Testis (tissue), 2 donors: ENCODE measurements at regions not wholly inside any gene's neighbourhood (a gene's known extent, or its start where the extent isn't known, plus 50 kb on each side); places are given as distances from the start of the nearest gene placed in this dataset.

Source experiments
- DNase-seq: peaks from one replicate; pipeline ENCODE4 v3.0.0-alpha.2; 2019
- H3K27ac ChIP-seq, 2 donors: fragments of 200-600 bp; sonication (generic); one replicate each; pipeline ENCODE4 v1.5.1; 2019
- H3K27me3 ChIP-seq: fragments of 200-600 bp; sonication (generic); one replicate; pipeline ENCODE4 v1.5.1; 2019
- H3K36me3 ChIP-seq: fragments of 200-600 bp; sonication (generic); one replicate; pipeline ENCODE4 v1.5.1; 2017; ENCODE audit warnings: low read depth; ENCODE audit errors: missing control alignments
- H3K4me1 ChIP-seq: fragments of 200-600 bp; sonication (generic); one replicate; pipeline ENCODE4 v1.5.1; 2019
- H3K4me3 ChIP-seq, 2 donors: fragments of 200-600 bp; sonication (generic); one replicate each; pipeline ENCODE4 v1.5.1; 2017 to 2019
- H3K9me3 ChIP-seq: fragments of 200-600 bp; sonication (generic); one replicate; pipeline ENCODE4 v1.5.1; 2017
- CTCF ChIP-seq, 3 experiments: fragments of 450-650 bp in 2 of 3; fragments of 200-600 bp in 1 of 3; sonication (generic) in 1 of 3; IDR thresholded peaks; one replicate each; pipeline ENCODE4 v1.5.1; 2016 to 2019; ENCODE audit warnings: antibody characterized with exemption in 3 of 3, mild to moderate bottlenecking in 2 of 3, moderate library complexity in 1 of 3
- POLR2A ChIP-seq: fragments of 450-650 bp; IDR thresholded peaks from one replicate; pipeline ENCODE4 v1.6.1; 2017; ENCODE audit warnings: antibody characterized with exemption, mild to moderate bottlenecking, moderate library complexity
- WGBS, 2 donors: methylation state at CpG; one replicate each; pipeline ENCODE4 v1.1.5; 2018; 5-methylcytosine and 5-hydroxymethylcytosine counted together
- intact Hi-C: fragments of 100-400 bp; cut with DNase I; formaldehyde crosslinking; loops from one replicate; pipeline ENCODE4 v1.15.1; 2023; ENCODE audit warnings: low total_unique reads

- TF ChIP-seq CTCF (IDR thresholded peaks at IDR 0.05) (no peak), POLR2A (no peak)
- intact Hi-C loops, result no loop called here
These were observed 392.6 kb downstream of the C12orf75 start for GRCh38 chr12:105723066-105723465.

GRCh38 chr12:105723494-105723893, 393.0 kb downstream of the C12orf75 start:
- intact Hi-C loops, result no loop called here
- no peaks in the 10 kb centered on the region for H3K4me1 ChIP-seq
- no peaks in the 10 kb centered on the region for H3K36me3 ChIP-seq
- no peak overlapping the region for H3K4me3 ChIP-seq
- no peaks in the 10 kb centered on the region for H3K27me3 ChIP-seq
- TF ChIP-seq POLR2A (no peak), CTCF (IDR thresholded peaks at IDR 0.05) (no peak)
- H3K27ac ChIP-seq, result no peak overlapping the region
- 89 to 91% methylated on average over 3 of the region's 3 CpGs for WGBS, 2 donors
- H3K9me3 ChIP-seq, result no peaks in the 10 kb centered on the region
- DNase-seq, result no peak

More at GRCh38 chr12:105723066-105723465, 392.6 kb downstream of the C12orf75 start:
- Histone ChIP-seq H3K36me3 (no peaks in the 10 kb centered on the region), H3K27ac (no peak overlapping the region), H3K4me3 (no peak overlapping the region), H3K27me3 (no peaks in the 10 kb centered on the region), H3K9me3 (no peaks in the 10 kb centered on the region), H3K4me1 (no peaks in the 10 kb centered on the region)
- no peak for DNase-seq
- WGBS, 2 donors, result 95 to 98% methylated on average over 2 of the region's 2 CpGs

GRCh38 chr12:105724641-105725040, 394.1 kb downstream of the C12orf75 start:
- intact Hi-C loops, result no loop called here
- Histone ChIP-seq H3K27ac (no peak overlapping the region), H3K4me3 (no peak overlapping the region), H3K36me3 (no peaks in the 10 kb centered on the region), H3K9me3 (no peaks in the 10 kb centered on the region), H3K27me3 (no peaks in the 10 kb centered on the region), H3K4me1 (no peaks in the 10 kb centered on the region)
- TF ChIP-seq CTCF (IDR thresholded peaks at IDR 0.05), result no peak
- no peak for TF ChIP-seq POLR2A
- 47 to 55% methylated on average over 4 of the region's 4 CpGs for WGBS, 2 donors
- no peak for DNase-seq

- TF ChIP-seq POLR2A, result no peak
- no peak for TF ChIP-seq CTCF (IDR thresholded peaks at IDR 0.05)
- no peak for DNase-seq
These were observed 394.6 kb downstream of the C12orf75 start for GRCh38 chr12:105725054-105725453.

GRCh38 chr12:105729181-105729771, 398.8 kb downstream of the C12orf75 start:
- H3K27me3 ChIP-seq, result no peaks in the 10 kb centered on the region

More at GRCh38 chr12:105725054-105725453, 394.6 kb downstream of the C12orf75 start:
- no peak overlapping the region for H3K27ac ChIP-seq
- no peaks in the 10 kb centered on the region for H3K9me3 ChIP-seq
- no peak overlapping the region for H3K4me3 ChIP-seq
- intact Hi-C loops, result no loop called here
- no peaks in the 10 kb centered on the region for H3K27me3 ChIP-seq
- no peaks in the 10 kb centered on the region for H3K36me3 ChIP-seq
- H3K4me1 ChIP-seq, result no peaks in the 10 kb centered on the region

More at GRCh38 chr12:105729181-105729771, 398.8 kb downstream of the C12orf75 start:
- intact Hi-C loops, result no loop called here
- Histone ChIP-seq H3K4me3 (no peak overlapping the region), H3K9me3 (no peaks in the 10 kb centered on the region), H3K4me1 (no peaks in the 10 kb centered on the region), H3K36me3 (no peaks in the 10 kb centered on the region), H3K27ac (no peak overlapping the region)
- TF ChIP-seq POLR2A, result no peak
- no peak for TF ChIP-seq CTCF (IDR thresholded peaks at IDR 0.05)
- DNase-seq, result no peak
- 76 to 80% methylated on average over 2 of the region's 2 CpGs for WGBS, 2 donors
